Keratinocyte (primary cell): ENCODE measurements at regions not wholly inside any gene's neighbourhood (a gene's known extent, or its start where the extent isn't known, plus 50 kb on each side); places are given as distances from the start of the nearest gene placed in this dataset.

Source experiments
- DNase-seq: peaks from one replicate; pipeline ENCODE4 v3.0.0-alpha.2; 2011; ENCODE audit warnings: low read depth, missing footprints, low spot score
- FAIRE-seq: peaks from 2 replicates; lab custom pipeline; 2011; peaks lifted over from hg19 to GRCh38; lab: Jason Lieb, UNC
- H2AFZ ChIP-seq: 2 replicates; pipeline ENCODE4 v1.6.0; 2012; ENCODE audit warnings: low read length, control low read depth, inconsistent platforms; ENCODE audit not compliant: control insufficient read depth
- H3K27ac ChIP-seq: 2 replicates; pipeline ENCODE4 v1.5.1; 2011; ENCODE audit warnings: low read length; ENCODE audit not compliant: control insufficient read depth, insufficient read depth
- H3K27me3 ChIP-seq: 3 replicates; pipeline ENCODE4 v1.6.0; 2011; ENCODE audit warnings: low read length; ENCODE audit not compliant: control insufficient read depth, insufficient read depth; ENCODE audit errors: extremely low read depth
- H3K36me3 ChIP-seq, 2 experiments: 2 replicates in 1 of 2; 3 replicates in 1 of 2; pipeline ENCODE4 v1.5.1; 2011; ENCODE audit warnings: low read length in 2 of 2, mild to moderate bottlenecking in 1 of 2; ENCODE audit not compliant: control insufficient read depth in 2 of 2, insufficient read depth in 2 of 2; ENCODE audit errors: extremely low read depth in 1 of 2
- H3K4me1 ChIP-seq: 3 replicates; pipeline ENCODE4 v1.5.1; 2011; ENCODE audit warnings: low read length; ENCODE audit not compliant: control insufficient read depth, insufficient read depth; ENCODE audit errors: extremely low read depth
- H3K4me2 ChIP-seq: 3 replicates; pipeline ENCODE4 v1.6.0; 2011; ENCODE audit warnings: low read depth, low read length; ENCODE audit not compliant: control insufficient read depth, insufficient read depth; ENCODE audit errors: extremely low read depth
- H3K4me3 ChIP-seq, 3 experiments: fragments of 200-600 bp in 1 of 3; sonication (generic) in 1 of 3; 2 replicates in 2 of 3; 3 replicates in 1 of 3; pipeline ENCODE4 v1.5.1; 2011 to 2016; ENCODE audit warnings: low read length in 3 of 3, mild to moderate bottlenecking in 3 of 3, control low read depth in 2 of 3, inconsistent platforms in 1 of 3, low read depth in 1 of 3, mixed read lengths in 1 of 3, mixed run types in 1 of 3, moderate library complexity in 1 of 3; ENCODE audit not compliant: control insufficient read depth in 2 of 3, insufficient read depth in 2 of 3; ENCODE audit errors: extremely low read depth in 1 of 3
- H3K79me2 ChIP-seq: 2 replicates; pipeline ENCODE4 v1.6.0; 2012; ENCODE audit warnings: low read length; ENCODE audit not compliant: control insufficient read depth, insufficient read depth
- H3K9ac ChIP-seq: 3 replicates; pipeline ENCODE4 v1.6.0; 2011; ENCODE audit warnings: low read length; ENCODE audit not compliant: control insufficient read depth, insufficient read depth; ENCODE audit errors: extremely low read depth
- H3K9me1 ChIP-seq: 3 replicates; pipeline ENCODE4 v1.6.0; 2011; ENCODE audit warnings: low read length; ENCODE audit not compliant: control insufficient read depth, insufficient read depth; ENCODE audit errors: extremely low read depth
- H3K9me3 ChIP-seq: 2 replicates; pipeline ENCODE4 v1.5.1; 2012; ENCODE audit warnings: low read depth, low read length; ENCODE audit not compliant: control insufficient read depth
- H4K20me1 ChIP-seq: 3 replicates; pipeline ENCODE4 v1.6.0; 2011; ENCODE audit warnings: low read length; ENCODE audit not compliant: control insufficient read depth, insufficient read depth; ENCODE audit errors: extremely low read depth
- EZH2 ChIP-seq: IDR thresholded peaks from one replicate; pipeline ENCODE4 v1.6.1; 2012; ENCODE audit warnings: inconsistent platforms, mild to moderate bottlenecking, low read length, moderate library complexity
- dilution Hi-C: fragments of 300-500 bp; cut with MboI; formaldehyde crosslinking; loops from one replicate; pipeline ENCODE4 v1.7.0; 2020; ENCODE audit warnings: low sequenced_read_pairs; ENCODE audit not compliant: extremely low pct_ligation_motif_present
- TF ChIP-seq, protein P1 (sequence below), 3 experiments: IDR thresholded peaks in 1 of 3; conservative IDR thresholded peaks in 1 of 3; optimal IDR thresholded peaks in 1 of 3; 2 replicates in 2 of 3; 3 replicates in 1 of 3; pipeline versions ENCODE3 to v1.5.1; 2011; ENCODE audit warnings: low read length in 3 of 3, mild to moderate bottlenecking in 3 of 3, moderate library complexity in 2 of 3, control low read depth in 1 of 3, inconsistent platforms in 1 of 3; ENCODE audit not compliant: insufficient read depth in 2 of 3; ENCODE audit errors: extremely low read depth in 1 of 3

DNA sequence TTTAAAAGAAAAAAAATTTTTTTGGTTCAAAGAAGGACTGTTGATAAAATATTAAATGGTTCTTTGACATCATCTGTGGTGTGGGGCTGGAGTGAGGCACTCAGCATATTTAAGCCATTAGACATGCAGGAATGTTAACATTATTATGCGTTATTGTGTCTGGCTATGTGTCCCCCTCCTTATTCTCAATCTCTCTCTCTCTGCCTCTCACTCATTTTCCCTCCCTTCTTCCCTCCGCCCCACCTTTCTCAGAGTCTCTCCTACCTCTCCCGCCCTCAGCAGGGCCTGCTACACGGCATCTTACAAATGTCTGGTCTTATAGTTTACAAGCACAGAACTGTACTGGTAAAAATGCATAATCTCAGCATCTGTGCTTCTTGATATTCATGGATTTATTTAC is 287.8 kb upstream of the TMEM161B start:
- Histone ChIP-seq H3K9me1 (no peaks in the 10 kb centered on the region), H2AFZ (no peak overlapping the region), H3K9ac (no peak overlapping the region), H3K79me2 (no peaks in the 10 kb centered on the region), H3K4me1 (no peaks in the 10 kb centered on the region), H3K4me2 (no peak overlapping the region), H3K36me3 (no peaks in the 10 kb centered on the region), H3K27ac (no peak overlapping the region), H3K4me3 (no peak overlapping the region), H3K9me3 (no peaks in the 10 kb centered on the region), H4K20me1 (no peaks in the 10 kb centered on the region), H3K27me3 (no peaks in the 10 kb centered on the region)
- DNase-seq (no peak), FAIRE-seq (no peak)
- dilution Hi-C loops, result no loop called here
- TF ChIP-seq EZH2, result no peak
- TF ChIP-seq, protein P1, sequence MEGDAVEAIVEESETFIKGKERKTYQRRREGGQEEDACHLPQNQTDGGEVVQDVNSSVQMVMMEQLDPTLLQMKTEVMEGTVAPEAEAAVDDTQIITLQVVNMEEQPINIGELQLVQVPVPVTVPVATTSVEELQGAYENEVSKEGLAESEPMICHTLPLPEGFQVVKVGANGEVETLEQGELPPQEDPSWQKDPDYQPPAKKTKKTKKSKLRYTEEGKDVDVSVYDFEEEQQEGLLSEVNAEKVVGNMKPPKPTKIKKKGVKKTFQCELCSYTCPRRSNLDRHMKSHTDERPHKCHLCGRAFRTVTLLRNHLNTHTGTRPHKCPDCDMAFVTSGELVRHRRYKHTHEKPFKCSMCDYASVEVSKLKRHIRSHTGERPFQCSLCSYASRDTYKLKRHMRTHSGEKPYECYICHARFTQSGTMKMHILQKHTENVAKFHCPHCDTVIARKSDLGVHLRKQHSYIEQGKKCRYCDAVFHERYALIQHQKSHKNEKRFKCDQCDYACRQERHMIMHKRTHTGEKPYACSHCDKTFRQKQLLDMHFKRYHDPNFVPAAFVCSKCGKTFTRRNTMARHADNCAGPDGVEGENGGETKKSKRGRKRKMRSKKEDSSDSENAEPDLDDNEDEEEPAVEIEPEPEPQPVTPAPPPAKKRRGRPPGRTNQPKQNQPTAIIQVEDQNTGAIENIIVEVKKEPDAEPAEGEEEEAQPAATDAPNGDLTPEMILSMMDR (optimal IDR thresholded peaks at IDR 0.05 in 1 of 3, IDR thresholded peaks at IDR 0.05 in 1 of 3, conservative IDR thresholded peaks at IDR 0.05 in 1 of 3; ENCODE audit: extremely low read depth in 1 of 3, insufficient read depth in 2 of 3, low read length in 3 of 3), result no peak

DNA sequence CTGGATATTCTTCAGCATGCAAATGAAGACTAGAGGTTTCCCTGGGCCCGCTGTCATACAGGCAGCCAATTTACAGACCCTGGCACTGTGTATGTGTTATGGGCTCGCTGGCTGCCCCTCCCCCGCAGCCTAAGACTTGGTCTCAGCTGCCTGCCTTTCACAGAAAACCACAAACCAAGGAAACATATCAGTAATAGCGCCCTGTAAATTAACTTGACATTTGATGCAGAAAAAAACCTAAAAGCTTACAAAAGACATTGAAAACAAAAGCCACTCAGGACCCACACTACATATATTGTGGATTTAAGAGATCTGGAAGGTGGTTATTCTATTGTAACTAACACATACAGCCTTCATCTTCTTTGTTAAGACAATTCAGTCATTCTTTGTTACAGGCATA is 287.0 kb upstream of the TMEM161B start:
- no peaks in the 10 kb centered on the region for H4K20me1 ChIP-seq
- FAIRE-seq, result no peak
- no peak overlapping the region for H3K9ac ChIP-seq
- no peaks in the 10 kb centered on the region for H3K9me3 ChIP-seq
- H3K9me1 ChIP-seq, result no peaks in the 10 kb centered on the region
- H3K36me3 ChIP-seq, result no peaks in the 10 kb centered on the region
- H3K79me2 ChIP-seq, result no peaks in the 10 kb centered on the region
- no peak for TF ChIP-seq EZH2
- TF ChIP-seq, protein P1 (optimal IDR thresholded peaks at IDR 0.05 in 1 of 3, IDR thresholded peaks at IDR 0.05 in 1 of 3, conservative IDR thresholded peaks at IDR 0.05 in 1 of 3; ENCODE audit: extremely low read depth in 1 of 3, insufficient read depth in 2 of 3, low read length in 3 of 3), result no peak
- no peak overlapping the region for H3K27ac ChIP-seq
- dilution Hi-C loops, result no loop called here
- H2AFZ ChIP-seq, result no peak overlapping the region
- H3K4me1 ChIP-seq, result no peaks in the 10 kb centered on the region
- H3K27me3 ChIP-seq, result no peaks in the 10 kb centered on the region
- no peak overlapping the region for H3K4me2 ChIP-seq
- no peak for DNase-seq
- no peak overlapping the region for H3K4me3 ChIP-seq
